DND-41 (cell line): ENCODE measurements at regions not wholly inside any gene's neighbourhood (a gene's known extent, or its start where the extent isn't known, plus 50 kb on each side); places are given as distances from the start of the nearest gene placed in this dataset.

ENCODE experiments used
- ATAC-seq: fragments of 200-7000 bp; cut with Tn5 transposase; 3 replicates; pipeline ENCODE4 v1.9.1; 2021; ENCODE audit warnings: low read depth; ENCODE audit not compliant: insufficient read depth
- DNase-seq: peaks from one replicate; pipeline ENCODE4 v3.0.0-alpha.2; 2020
- H2AFZ ChIP-seq: 2 replicates; pipeline ENCODE4 v1.6.0; 2012; ENCODE audit warnings: low read depth, low read length
- H3K27ac ChIP-seq: 2 replicates; pipeline ENCODE4 v1.5.1; 2012; ENCODE audit warnings: low read length, inconsistent platforms
- H3K27me3 ChIP-seq: fragments of 200-600 bp; sonication (generic); 2 replicates; pipeline ENCODE4 v1.6.0; 2012; ENCODE audit warnings: low read length, mild to moderate bottlenecking, inconsistent platforms; ENCODE audit not compliant: insufficient read depth, poor library complexity
- H3K36me3 ChIP-seq: 2 replicates; pipeline ENCODE4 v1.5.1; 2012; ENCODE audit warnings: low read length, inconsistent platforms; ENCODE audit not compliant: insufficient read depth
- H3K4me1 ChIP-seq: 2 replicates; pipeline ENCODE4 v1.5.1; 2012; ENCODE audit warnings: mild to moderate bottlenecking, low read length; ENCODE audit not compliant: insufficient read depth
- H3K4me2 ChIP-seq: 2 replicates; pipeline ENCODE4 v1.6.0; 2012; ENCODE audit warnings: mild to moderate bottlenecking, moderate library complexity, low read length, inconsistent platforms; ENCODE audit not compliant: insufficient read depth
- H3K4me3 ChIP-seq, 2 experiments: fragments of 200-600 bp in 1 of 2; shearing (Covaris generic) in 1 of 2; 2 replicates each; pipeline ENCODE4 v1.5.1; 2012 to 2016; ENCODE audit warnings: inconsistent platforms in 2 of 2, low read length in 2 of 2, mild to moderate bottlenecking in 2 of 2, low read depth in 1 of 2, moderate library complexity in 1 of 2
- H3K79me2 ChIP-seq: 2 replicates; pipeline ENCODE4 v1.6.0; 2012; ENCODE audit warnings: low read length, inconsistent platforms; ENCODE audit not compliant: insufficient read depth
- H3K9ac ChIP-seq: 2 replicates; pipeline ENCODE4 v1.6.0; 2012; ENCODE audit warnings: low read depth, mild to moderate bottlenecking, inconsistent platforms, low read length, moderate library complexity
- H3K9me3 ChIP-seq: 2 replicates; pipeline ENCODE4 v1.5.1; 2012; ENCODE audit warnings: low read length, moderate library complexity, mild to moderate bottlenecking, inconsistent platforms; ENCODE audit not compliant: insufficient read depth, severe bottlenecking
- H4K20me1 ChIP-seq: 2 replicates; pipeline ENCODE4 v1.6.0; 2012; ENCODE audit warnings: low read length; ENCODE audit not compliant: insufficient read depth
- EZH2 ChIP-seq: IDR thresholded peaks from 3 replicates; pipeline ENCODE4 v1.6.1; 2012; ENCODE audit warnings: borderline replicate concordance, low read depth, mild to moderate bottlenecking, moderate library complexity, low read length, inconsistent platforms; ENCODE audit not compliant: severe bottlenecking
- TF ChIP-seq, protein P1 (sequence below): IDR thresholded peaks from 2 replicates; pipeline ENCODE4 v1.5.1; 2012; ENCODE audit warnings: borderline replicate concordance, low read length, moderate library complexity, mild to moderate bottlenecking; ENCODE audit not compliant: poor library complexity, severe bottlenecking; ENCODE audit errors: extremely low read depth

DNA sequence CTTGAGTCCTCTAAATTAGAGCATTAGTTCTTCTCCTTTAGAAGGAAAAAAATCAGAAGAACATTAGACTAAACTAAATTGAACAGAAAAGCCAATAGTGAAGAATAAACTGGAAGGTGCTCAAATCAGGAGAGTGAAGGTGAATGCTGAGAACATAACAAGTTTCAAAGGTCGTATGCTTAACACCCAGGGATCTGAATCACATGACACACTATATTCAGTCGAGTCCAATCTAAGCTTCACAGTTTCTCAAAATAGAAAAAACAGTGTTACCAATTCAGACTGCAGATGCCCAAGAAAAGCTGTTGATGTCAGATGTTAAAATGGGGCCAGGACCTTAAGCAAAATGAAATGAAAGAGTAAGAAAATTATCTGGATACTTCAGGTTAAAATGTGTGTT lies 614.5 kb downstream of the EFNA5 start:
- Histone ChIP-seq H2AFZ (no peak overlapping the region), H3K4me2 (no peak overlapping the region), H3K27ac (no peak overlapping the region), H3K9ac (no peak overlapping the region), H3K4me1 (no peaks in the 10 kb centered on the region), H3K36me3 (no peaks in the 10 kb centered on the region), H4K20me1 (no peaks in the 10 kb centered on the region), H3K9me3 (no peaks in the 10 kb centered on the region), H3K27me3 (no peaks in the 10 kb centered on the region), H3K4me3 (no peak overlapping the region), H3K79me2 (no peaks in the 10 kb centered on the region)
- DNase-seq = no peak
- ATAC-seq = no peak
- no peak for TF ChIP-seq EZH2
- TF ChIP-seq, protein P1, sequence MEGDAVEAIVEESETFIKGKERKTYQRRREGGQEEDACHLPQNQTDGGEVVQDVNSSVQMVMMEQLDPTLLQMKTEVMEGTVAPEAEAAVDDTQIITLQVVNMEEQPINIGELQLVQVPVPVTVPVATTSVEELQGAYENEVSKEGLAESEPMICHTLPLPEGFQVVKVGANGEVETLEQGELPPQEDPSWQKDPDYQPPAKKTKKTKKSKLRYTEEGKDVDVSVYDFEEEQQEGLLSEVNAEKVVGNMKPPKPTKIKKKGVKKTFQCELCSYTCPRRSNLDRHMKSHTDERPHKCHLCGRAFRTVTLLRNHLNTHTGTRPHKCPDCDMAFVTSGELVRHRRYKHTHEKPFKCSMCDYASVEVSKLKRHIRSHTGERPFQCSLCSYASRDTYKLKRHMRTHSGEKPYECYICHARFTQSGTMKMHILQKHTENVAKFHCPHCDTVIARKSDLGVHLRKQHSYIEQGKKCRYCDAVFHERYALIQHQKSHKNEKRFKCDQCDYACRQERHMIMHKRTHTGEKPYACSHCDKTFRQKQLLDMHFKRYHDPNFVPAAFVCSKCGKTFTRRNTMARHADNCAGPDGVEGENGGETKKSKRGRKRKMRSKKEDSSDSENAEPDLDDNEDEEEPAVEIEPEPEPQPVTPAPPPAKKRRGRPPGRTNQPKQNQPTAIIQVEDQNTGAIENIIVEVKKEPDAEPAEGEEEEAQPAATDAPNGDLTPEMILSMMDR = no peak

DNA sequence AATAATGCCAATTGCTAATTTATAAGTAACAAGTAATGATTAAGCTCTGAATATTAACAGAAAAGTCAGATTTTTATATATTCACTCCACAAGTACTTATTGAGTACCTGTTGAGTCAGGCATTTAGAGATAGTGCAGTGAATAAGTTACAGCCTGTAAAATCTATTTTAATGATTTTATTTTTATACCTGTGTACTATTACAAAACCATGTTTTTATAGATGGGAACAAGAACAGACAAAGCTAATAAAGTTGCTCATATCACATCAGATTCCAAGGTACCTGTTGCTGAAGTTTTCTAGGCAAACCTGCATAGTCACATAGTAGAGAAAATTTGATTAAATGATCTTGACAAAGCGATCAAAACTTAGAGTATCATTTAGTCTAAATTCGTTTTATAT lies 623.7 kb downstream of the EFNA5 start:
- H3K27ac ChIP-seq = no peak overlapping the region
- no peak overlapping the region for H2AFZ ChIP-seq
- no peaks in the 10 kb centered on the region for H3K9me3 ChIP-seq
- H3K9ac ChIP-seq = no peak overlapping the region
- H3K4me2 ChIP-seq = no peak overlapping the region
- H3K27me3 ChIP-seq = no peaks in the 10 kb centered on the region
- no peaks in the 10 kb centered on the region for H3K79me2 ChIP-seq
- H3K36me3 ChIP-seq = no peaks in the 10 kb centered on the region
- no peaks in the 10 kb centered on the region for H4K20me1 ChIP-seq
- no peak overlapping the region for H3K4me3 ChIP-seq
- ATAC-seq = no peak
- no peak for TF ChIP-seq EZH2
- TF ChIP-seq, protein P1 = no peak
- H3K4me1 ChIP-seq = no peaks in the 10 kb centered on the region
- no peak for DNase-seq

DNA sequence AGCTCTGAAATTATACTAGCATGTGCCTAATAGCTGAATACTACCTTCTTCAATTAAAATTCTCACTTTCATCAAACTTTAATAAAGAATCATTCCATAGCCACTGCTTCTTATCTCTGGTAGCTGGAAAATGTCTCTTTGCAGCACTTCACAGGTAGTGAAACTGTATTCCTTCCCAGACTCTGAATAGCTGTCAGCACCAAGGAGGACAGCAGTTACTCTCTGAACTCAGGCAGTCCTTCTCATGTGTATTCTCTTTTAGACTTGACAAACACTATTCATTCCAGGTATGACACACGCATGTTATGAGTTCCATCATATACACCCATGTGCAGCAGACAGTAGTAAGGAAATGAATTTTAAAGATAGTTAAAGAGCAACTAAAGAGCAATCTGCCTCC lies 627.1 kb downstream of the EFNA5 start:
- H3K9ac ChIP-seq = no peak overlapping the region
- no peak overlapping the region for H3K4me3 ChIP-seq
- ATAC-seq (no peak), DNase-seq (no peak)
- no peak overlapping the region for H3K4me2 ChIP-seq
- H3K79me2 ChIP-seq = no peaks in the 10 kb centered on the region
- H4K20me1 ChIP-seq = no peaks in the 10 kb centered on the region
- TF ChIP-seq, protein P1 = no peak
- no peak for TF ChIP-seq EZH2
- no peaks in the 10 kb centered on the region for H3K36me3 ChIP-seq
- H3K4me1 ChIP-seq = no peaks in the 10 kb centered on the region
- H2AFZ ChIP-seq = no peak overlapping the region
- no peak overlapping the region for H3K27ac ChIP-seq
- no peaks in the 10 kb centered on the region for H3K9me3 ChIP-seq
- no peaks in the 10 kb centered on the region for H3K27me3 ChIP-seq

DNA sequence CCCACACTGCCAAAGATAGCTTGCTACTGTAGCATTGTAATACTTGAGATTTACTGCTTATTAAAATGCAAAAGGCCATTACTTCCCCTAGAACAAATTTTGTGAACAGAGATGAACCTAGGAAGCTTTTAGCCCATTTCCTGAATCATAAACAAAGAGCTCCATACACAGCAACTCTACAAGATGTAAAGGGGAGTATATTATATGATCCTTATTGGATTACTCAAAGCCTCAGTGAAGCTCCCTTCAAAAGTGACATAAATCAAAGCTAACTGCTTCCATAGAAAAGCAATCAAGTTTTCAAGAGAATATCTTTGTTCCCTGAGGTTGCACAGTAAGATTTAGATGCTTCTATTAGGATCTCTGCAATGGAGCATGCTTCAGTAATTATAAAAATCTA lies 629.8 kb downstream of the EFNA5 start:
- no peak overlapping the region for H3K4me2 ChIP-seq
- no peaks in the 10 kb centered on the region for H3K79me2 ChIP-seq
- no peaks in the 10 kb centered on the region for H3K4me1 ChIP-seq
- no peak overlapping the region for H3K27ac ChIP-seq
- ATAC-seq (no peak), DNase-seq (no peak)
- H4K20me1 ChIP-seq = no peaks in the 10 kb centered on the region
- H3K27me3 ChIP-seq = no peaks in the 10 kb centered on the region
- H3K4me3 ChIP-seq = no peak overlapping the region
- no peak overlapping the region for H3K9ac ChIP-seq
- H2AFZ ChIP-seq = no peak overlapping the region
- no peaks in the 10 kb centered on the region for H3K36me3 ChIP-seq
- H3K9me3 ChIP-seq = no peaks in the 10 kb centered on the region
- no peak for TF ChIP-seq EZH2
- TF ChIP-seq, protein P1 = no peak
